HEK293 (cell line): ENCODE measurements at regions not wholly inside any gene's neighbourhood (a gene's known extent, or its start where the extent isn't known, plus 50 kb on each side); places are given as distances from the start of the nearest gene placed in this dataset.

ENCODE experiments used
- PATZ1 ChIP-seq: fragments of 450-650 bp; formaldehyde crosslinking; IDR thresholded peaks from 2 replicates; pipeline ENCODE4 v1.5.1; 2016; ENCODE audit warnings: missing biosample characterization, missing genetic modification characterization
- PRDM6 ChIP-seq: fragments of 450-650 bp; formaldehyde crosslinking; IDR thresholded peaks from 2 replicates; pipeline ENCODE4 v1.5.1; 2017; ENCODE audit warnings: missing biosample characterization, missing genetic modification characterization
- SP7 ChIP-seq: fragments of 450-650 bp; formaldehyde crosslinking; IDR thresholded peaks from 2 replicates; pipeline ENCODE4 v1.5.1; 2016; ENCODE audit warnings: missing biosample characterization, missing genetic modification characterization
- TRIM28 ChIP-seq: IDR thresholded peaks from 2 replicates; pipeline ENCODE4 v1.6.1; 2011; ENCODE audit warnings: low read length, control low read depth, borderline replicate concordance
- ZBTB8A ChIP-seq: fragments of 450-650 bp; formaldehyde crosslinking; IDR thresholded peaks from 2 replicates; pipeline ENCODE4 v1.5.1; 2016; ENCODE audit warnings: missing biosample characterization, missing genetic modification characterization
- ZNF16 ChIP-seq: fragments of 450-650 bp; formaldehyde crosslinking; IDR thresholded peaks from 2 replicates; pipeline ENCODE4 v1.5.1; 2016; ENCODE audit warnings: low read depth, missing biosample characterization, missing genetic modification characterization
- ZNF398 ChIP-seq: fragments of 450-650 bp; formaldehyde crosslinking; IDR thresholded peaks from 2 replicates; pipeline ENCODE4 v1.5.1; 2017; ENCODE audit warnings: missing biosample characterization, missing genetic modification characterization
- ZSCAN23 ChIP-seq: fragments of 450-650 bp; formaldehyde crosslinking; IDR thresholded peaks from 2 replicates; pipeline ENCODE4 v1.5.1; 2016; ENCODE audit warnings: missing biosample characterization, missing genetic modification characterization
- TF ChIP-seq, protein P1 (sequence below): fragments of 450-650 bp; formaldehyde crosslinking; IDR thresholded peaks from 2 replicates; pipeline ENCODE4 v1.5.1; 2016; ENCODE audit warnings: missing biosample characterization, missing genetic modification characterization
- TF ChIP-seq, protein P2 (sequence below): fragments of 450-650 bp; formaldehyde crosslinking; IDR thresholded peaks from 2 replicates; pipeline ENCODE4 v1.5.1; 2016; ENCODE audit warnings: missing biosample characterization, missing genetic modification characterization

DNA sequence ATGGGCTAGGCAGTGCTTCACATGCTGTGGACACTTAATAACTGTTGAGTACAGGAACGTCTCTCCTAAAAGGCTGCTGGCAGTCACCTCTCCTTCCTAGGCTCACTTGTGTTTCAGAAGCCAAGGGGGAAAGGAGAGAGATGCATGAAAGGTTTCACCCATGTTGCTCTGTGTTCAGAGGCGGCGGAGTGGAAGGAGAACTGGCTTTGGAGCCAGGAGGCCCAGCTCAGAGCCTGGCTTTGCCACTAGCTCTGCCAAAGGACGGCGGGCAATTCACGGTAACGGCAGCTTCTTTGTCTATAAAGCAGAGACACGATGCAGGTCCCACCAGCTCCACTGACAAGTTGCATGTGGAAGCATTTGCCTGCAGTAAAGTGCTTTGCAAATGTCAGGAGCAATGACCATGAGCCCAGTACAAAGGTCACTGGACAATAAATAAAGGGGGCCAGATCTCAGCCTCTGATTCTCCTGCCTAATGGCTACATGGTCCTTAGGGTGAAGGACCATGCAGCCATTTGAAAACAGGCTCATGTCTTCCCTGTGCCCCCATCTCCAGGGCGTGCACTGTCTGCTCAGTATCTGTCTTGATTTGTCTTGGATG is 171.7 kb upstream of the TLE3 start:
- TF ChIP-seq ZNF398 (tag by site-specific recombination), result no peak
- TF ChIP-seq ZSCAN23 (tag by site-specific recombination), result no peak
- TF ChIP-seq TRIM28, result no peak
- TF ChIP-seq PRDM6 (tag by site-specific recombination), result no peak
- TF ChIP-seq PATZ1 (tag by site-specific recombination), result no peak
- TF ChIP-seq ZNF16 (tag by site-specific recombination), result no peak
- TF ChIP-seq, protein P1, sequence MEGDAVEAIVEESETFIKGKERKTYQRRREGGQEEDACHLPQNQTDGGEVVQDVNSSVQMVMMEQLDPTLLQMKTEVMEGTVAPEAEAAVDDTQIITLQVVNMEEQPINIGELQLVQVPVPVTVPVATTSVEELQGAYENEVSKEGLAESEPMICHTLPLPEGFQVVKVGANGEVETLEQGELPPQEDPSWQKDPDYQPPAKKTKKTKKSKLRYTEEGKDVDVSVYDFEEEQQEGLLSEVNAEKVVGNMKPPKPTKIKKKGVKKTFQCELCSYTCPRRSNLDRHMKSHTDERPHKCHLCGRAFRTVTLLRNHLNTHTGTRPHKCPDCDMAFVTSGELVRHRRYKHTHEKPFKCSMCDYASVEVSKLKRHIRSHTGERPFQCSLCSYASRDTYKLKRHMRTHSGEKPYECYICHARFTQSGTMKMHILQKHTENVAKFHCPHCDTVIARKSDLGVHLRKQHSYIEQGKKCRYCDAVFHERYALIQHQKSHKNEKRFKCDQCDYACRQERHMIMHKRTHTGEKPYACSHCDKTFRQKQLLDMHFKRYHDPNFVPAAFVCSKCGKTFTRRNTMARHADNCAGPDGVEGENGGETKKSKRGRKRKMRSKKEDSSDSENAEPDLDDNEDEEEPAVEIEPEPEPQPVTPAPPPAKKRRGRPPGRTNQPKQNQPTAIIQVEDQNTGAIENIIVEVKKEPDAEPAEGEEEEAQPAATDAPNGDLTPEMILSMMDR, result no peak
- no peak for TF ChIP-seq ZBTB8A (tag by site-specific recombination)
- TF ChIP-seq SP7 (tag by site-specific recombination), result no peak
- TF ChIP-seq, protein P2, sequence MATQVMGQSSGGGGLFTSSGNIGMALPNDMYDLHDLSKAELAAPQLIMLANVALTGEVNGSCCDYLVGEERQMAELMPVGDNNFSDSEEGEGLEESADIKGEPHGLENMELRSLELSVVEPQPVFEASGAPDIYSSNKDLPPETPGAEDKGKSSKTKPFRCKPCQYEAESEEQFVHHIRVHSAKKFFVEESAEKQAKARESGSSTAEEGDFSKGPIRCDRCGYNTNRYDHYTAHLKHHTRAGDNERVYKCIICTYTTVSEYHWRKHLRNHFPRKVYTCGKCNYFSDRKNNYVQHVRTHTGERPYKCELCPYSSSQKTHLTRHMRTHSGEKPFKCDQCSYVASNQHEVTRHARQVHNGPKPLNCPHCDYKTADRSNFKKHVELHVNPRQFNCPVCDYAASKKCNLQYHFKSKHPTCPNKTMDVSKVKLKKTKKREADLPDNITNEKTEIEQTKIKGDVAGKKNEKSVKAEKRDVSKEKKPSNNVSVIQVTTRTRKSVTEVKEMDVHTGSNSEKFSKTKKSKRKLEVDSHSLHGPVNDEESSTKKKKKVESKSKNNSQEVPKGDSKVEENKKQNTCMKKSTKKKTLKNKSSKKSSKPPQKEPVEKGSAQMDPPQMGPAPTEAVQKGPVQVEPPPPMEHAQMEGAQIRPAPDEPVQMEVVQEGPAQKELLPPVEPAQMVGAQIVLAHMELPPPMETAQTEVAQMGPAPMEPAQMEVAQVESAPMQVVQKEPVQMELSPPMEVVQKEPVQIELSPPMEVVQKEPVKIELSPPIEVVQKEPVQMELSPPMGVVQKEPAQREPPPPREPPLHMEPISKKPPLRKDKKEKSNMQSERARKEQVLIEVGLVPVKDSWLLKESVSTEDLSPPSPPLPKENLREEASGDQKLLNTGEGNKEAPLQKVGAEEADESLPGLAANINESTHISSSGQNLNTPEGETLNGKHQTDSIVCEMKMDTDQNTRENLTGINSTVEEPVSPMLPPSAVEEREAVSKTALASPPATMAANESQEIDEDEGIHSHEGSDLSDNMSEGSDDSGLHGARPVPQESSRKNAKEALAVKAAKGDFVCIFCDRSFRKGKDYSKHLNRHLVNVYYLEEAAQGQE (tag by site-specific recombination), result no peak
